ENCODE measurements at regions not wholly inside any gene's neighbourhood (a gene's known extent, or its start where the extent isn't known, plus 50 kb on each side); places are given as distances from the start of the nearest gene placed in this dataset.

- Histone ChIP-seq H3K9me3 (ENCODE audit: control insufficient read depth in 1 of 2, insufficient read depth in 1 of 2, low read length in 2 of 2) (peaks cover 0 to 4% of the 10 kb centered on the region in 2 experiments), H3K4me3 (ENCODE audit: low read length) (no peak overlapping the region), H3K4me1 (ENCODE audit: insufficient read depth, low read length) (no peaks in the 10 kb centered on the region), H3K36me3 (ENCODE audit: insufficient read depth, low read length) (no peaks in the 10 kb centered on the region), H3K27ac (ENCODE audit: low read depth in 1 of 2, low read length in 2 of 2) (no peak overlapping the region), H3K27me3 (ENCODE audit: control insufficient read depth in 1 of 2, insufficient read depth in 2 of 2, low read length in 2 of 2) (no peaks in the 10 kb centered on the region)
- Mint-ChIP-seq H3K36me3 (ENCODE audit: low read depth) (no peaks in the 10 kb centered on the region), H3K27ac (no peak overlapping the region), H3K9me3 (no peaks in the 10 kb centered on the region), H3K4me1 (ENCODE audit: low read depth) (no peaks in the 10 kb centered on the region), H3K27me3 (no peaks in the 10 kb centered on the region), H3K4me3 (no peak overlapping the region)
- intact Hi-C loops (cut with DNase I, micrococcal nuclease): no loop called here
- ChIA-PET POLR2A (no interaction called here), CTCF (no interaction called here)
- ATAC-seq (ENCODE audit: poor library complexity) (no peak), DNase-seq (no peak)
- no peak for TF ChIP-seq CTCF (IDR thresholded peaks at IDR 0.05)
Observed at GRCh38 chr18:10313016-10313342, 141.5 kb upstream of the APCDD1 start.

- H3K9me3 Mint-ChIP-seq: no peaks in the 10 kb centered on the region
- Histone ChIP-seq H3K36me3 (ENCODE audit: insufficient read depth, low read length) (no peaks in the 10 kb centered on the region), H3K9me3 (ENCODE audit: control insufficient read depth in 1 of 2, insufficient read depth in 1 of 2, low read length in 2 of 2) (peaks cover 0 to 4% of the 10 kb centered on the region in 2 experiments), H3K27me3 (ENCODE audit: control insufficient read depth in 1 of 2, insufficient read depth in 2 of 2, low read length in 2 of 2) (no peaks in the 10 kb centered on the region), H3K4me3 (ENCODE audit: low read length) (no peak overlapping the region), H3K27ac (ENCODE audit: low read depth in 1 of 2, low read length in 2 of 2) (no peak overlapping the region), H3K4me1 (ENCODE audit: insufficient read depth, low read length) (no peaks in the 10 kb centered on the region)
- ChIA-PET CTCF (no interaction called here), POLR2A (no interaction called here)
- no peak overlapping the region for H3K4me3 Mint-ChIP-seq
- ATAC-seq (ENCODE audit: poor library complexity) (no peak), DNase-seq (no peak)
- H3K27ac Mint-ChIP-seq: no peak overlapping the region
- no peaks in the 10 kb centered on the region for H3K27me3 Mint-ChIP-seq
- TF ChIP-seq CTCF (IDR thresholded peaks at IDR 0.05): no peak
- H3K4me1 Mint-ChIP-seq (ENCODE audit: low read depth): no peaks in the 10 kb centered on the region
- intact Hi-C loops (cut with DNase I, micrococcal nuclease): no loop called here
- H3K36me3 Mint-ChIP-seq (ENCODE audit: low read depth): no peaks in the 10 kb centered on the region
Observed at GRCh38 chr18:10314066-10314465, 140.4 kb upstream of the APCDD1 start.

- ATAC-seq (ENCODE audit: poor library complexity) (no peak), DNase-seq (no peak)
- H3K27ac Mint-ChIP-seq: no peak overlapping the region
- no peak overlapping the region for H3K4me3 Mint-ChIP-seq
- no peak overlapping the region for H3K27ac ChIP-seq (ENCODE audit: low read depth in 1 of 2, low read length in 2 of 2)
- H3K36me3 Mint-ChIP-seq (ENCODE audit: low read depth): no peaks in the 10 kb centered on the region
- H3K27me3 ChIP-seq (ENCODE audit: control insufficient read depth in 1 of 2, insufficient read depth in 2 of 2, low read length in 2 of 2): no peaks in the 10 kb centered on the region
- H3K4me3 ChIP-seq (ENCODE audit: low read length): no peak overlapping the region
- H3K9me3 ChIP-seq (ENCODE audit: control insufficient read depth in 1 of 2, insufficient read depth in 1 of 2, low read length in 2 of 2): peaks cover 0 to 4% of the 10 kb centered on the region in 2 experiments
- no peaks in the 10 kb centered on the region for H3K4me1 Mint-ChIP-seq (ENCODE audit: low read depth)
- ChIA-PET POLR2A (no interaction called here), CTCF (no interaction called here)
- H3K9me3 Mint-ChIP-seq: no peaks in the 10 kb centered on the region
- no peaks in the 10 kb centered on the region for H3K27me3 Mint-ChIP-seq
- H3K36me3 ChIP-seq (ENCODE audit: insufficient read depth, low read length): no peaks in the 10 kb centered on the region
- no peak for TF ChIP-seq CTCF (IDR thresholded peaks at IDR 0.05)
- no peaks in the 10 kb centered on the region for H3K4me1 ChIP-seq (ENCODE audit: insufficient read depth, low read length)
- intact Hi-C loops (cut with DNase I, micrococcal nuclease): no loop called here
Observed at GRCh38 chr18:10315522-10315921, 138.9 kb upstream of the APCDD1 start.
